Activated CD8-positive, alpha-beta memory T cell treated with anti-CD3 and anti-CD28 coated beads, Interleukin-2, amount 50 U/mL, for 24 hours (primary cell): ENCODE measurements at regions not wholly inside any gene's neighbourhood (a gene's known extent, or its start where the extent isn't known, plus 50 kb on each side); places are given as distances from the start of the nearest gene placed in this dataset.

Source experiments
- DNase-seq: peaks from one replicate; pipeline ENCODE4 v3.0.0-alpha.2; 2020; ENCODE audit errors: extremely low read depth

DNA sequence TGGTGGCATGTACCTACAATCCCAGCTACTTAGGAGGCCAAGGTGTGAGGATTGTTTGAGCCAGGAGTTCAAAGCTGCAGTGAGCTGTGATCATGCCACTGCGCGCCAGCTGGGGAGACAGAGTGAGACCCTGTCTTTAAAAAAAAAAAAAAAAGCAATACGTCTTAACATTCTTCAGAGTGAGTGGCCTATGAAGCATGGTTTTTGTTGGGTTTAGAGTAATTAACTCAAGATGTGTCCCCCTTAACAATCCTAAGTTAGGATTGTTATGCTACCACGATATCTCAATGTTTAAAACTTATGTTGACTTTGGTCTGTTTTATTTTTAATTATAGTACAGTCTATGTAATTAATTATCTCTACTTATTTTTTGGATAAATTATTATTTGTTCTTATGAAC lies 156.1 kb downstream of the HIPK3 start:
- DNase-seq: no peak

DNA sequence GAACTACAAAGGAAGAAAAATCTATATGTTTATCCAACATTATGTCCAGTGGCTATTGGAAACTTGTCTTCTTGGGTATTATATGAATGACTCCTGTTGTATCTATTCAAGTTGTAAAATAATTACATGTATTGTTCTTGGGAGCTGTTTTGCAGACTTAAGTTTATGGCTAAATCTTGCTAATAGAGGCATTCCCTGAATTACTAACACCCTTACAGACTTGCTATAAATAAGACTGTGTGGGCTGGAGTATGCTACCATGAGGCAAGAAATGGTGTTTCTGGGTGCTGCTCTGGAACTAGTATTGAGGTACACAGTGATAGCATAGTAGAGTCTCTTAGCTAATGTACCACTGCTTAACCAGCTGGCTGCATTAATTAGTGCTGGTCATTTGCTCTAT lies 155.1 kb downstream of the HIPK3 start:
- DNase-seq: no peak

DNA sequence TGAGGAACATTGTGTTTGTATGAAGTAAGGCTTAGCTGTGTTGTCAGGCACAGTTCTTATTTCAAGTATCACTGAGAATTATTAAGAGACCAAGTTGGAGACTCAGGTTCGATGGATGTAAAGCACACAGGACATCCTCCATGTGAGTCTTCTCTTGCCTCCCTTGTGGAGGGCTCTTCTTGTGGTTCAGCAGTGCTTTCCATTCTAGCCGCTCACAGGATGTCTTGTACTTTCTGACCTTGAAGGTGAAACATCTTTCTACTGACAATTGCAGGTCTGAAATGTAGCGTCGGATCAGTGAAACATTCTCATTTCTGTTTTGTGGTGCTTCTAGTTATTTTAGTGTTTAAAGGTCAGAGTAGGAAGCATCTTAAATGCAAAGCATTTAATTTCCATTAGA lies 154.6 kb downstream of the HIPK3 start:
- no peak for DNase-seq

- DNase-seq: no peak
Observed at GRCh38 chr11:33410086-33410765, 153.0 kb downstream of the HIPK3 start.
